Pancreas (tissue), 10 donors: ENCODE measurements at regions not wholly inside any gene's neighbourhood (a gene's known extent, or its start where the extent isn't known, plus 50 kb on each side); places are given as distances from the start of the nearest gene placed in this dataset.
A peak's percentile ranks its signal among the peaks of the same experiment; 100 is the strongest.

Source experiments
- ATAC-seq, 4 donors: fragments of 200-7000 bp; cut with Tn5 transposase; one replicate each; pipeline versions ENCODE4 v1.8.0 to v1.9.1; 2020; ENCODE audit warnings: mild to moderate bottlenecking in 4 of 4, moderate library complexity in 4 of 4
- DNase-seq, 6 donors: peaks; one replicate each; pipeline ENCODE4 v3.0.0-alpha.2; 2020
- FAIRE-seq: peaks from 2 replicates; lab custom pipeline; 2012; peaks lifted over from hg19 to GRCh38; lab: Jason Lieb, UNC
- H3K27ac ChIP-seq, 4 donors: fragments of 200-600 bp; sonication (generic); 1 replicate in 3 of 4; 2 replicates in 1 of 4; pipeline versions ENCODE4 v1.5.0 to v1.8.0; 2020
- H3K27me3 ChIP-seq, 4 donors: fragments of 200-600 bp; one replicate each; pipeline ENCODE4 v1.8.0; 2021
- H3K36me3 ChIP-seq, 3 donors: fragments of 200-600 bp; sonication (generic) in 1 of 3; one replicate each; pipeline versions ENCODE4 v1.5.0 to v1.8.0; 2020 to 2021
- H3K4me1 ChIP-seq, 3 donors: fragments of 200-600 bp; one replicate each; pipeline ENCODE4 v1.8.0; 2021
- H3K4me3 ChIP-seq, 4 donors: fragments of 200-600 bp; sonication (generic) in 2 of 4; one replicate each; pipeline versions ENCODE4 v1.5.0 to v1.8.0; 2020 to 2021
- H3K9me3 ChIP-seq, 4 donors: fragments of 200-600 bp; one replicate each; pipeline ENCODE4 v1.8.0; 2021
- WGBS, 2 donors: extraction: QIAGEN DNeasy Blood & Tissue Kit; methylation state at CpG; one replicate each; pipeline ENCODE4 v1.1.7; 2013; 5-methylcytosine and 5-hydroxymethylcytosine counted together
- intact Hi-C, 3 donors: fragments of 100-400 bp; cut with DNase I; formaldehyde crosslinking; loops; one replicate each; pipeline versions ENCODE4 v1.11.1 to v1.14.2; 2022
- TF ChIP-seq, protein P1 (sequence below), 4 donors: fragments of 200-600 bp; sonication (generic) in 3 of 4; IDR thresholded peaks; one replicate each; pipeline versions ENCODE4 v1.5.0 to v1.8.0; 2021; ENCODE audit warnings: antibody characterized with exemption in 4 of 4
- donor health status: healthy with polysubstance abuse.
- donor health status: DM: no; HTN: no; CAD: no; lungs with moderate emphysema.
- donor health status: DM: no; HTN: no; CAD: no.
- donor health status: control.
- donor health status: control.
- donor health status: Bipolar disorder and iron deficiency.
- donor health status: DM: yes; HTN: yes; CAD: no.
- donor health status: DM: no; HTN: no; CAD: no.
- donor health status: DM: no; HTN: no; CAD: no.
- donor health status: DM: yes; HTN: yes; CAD: no.

DNA sequence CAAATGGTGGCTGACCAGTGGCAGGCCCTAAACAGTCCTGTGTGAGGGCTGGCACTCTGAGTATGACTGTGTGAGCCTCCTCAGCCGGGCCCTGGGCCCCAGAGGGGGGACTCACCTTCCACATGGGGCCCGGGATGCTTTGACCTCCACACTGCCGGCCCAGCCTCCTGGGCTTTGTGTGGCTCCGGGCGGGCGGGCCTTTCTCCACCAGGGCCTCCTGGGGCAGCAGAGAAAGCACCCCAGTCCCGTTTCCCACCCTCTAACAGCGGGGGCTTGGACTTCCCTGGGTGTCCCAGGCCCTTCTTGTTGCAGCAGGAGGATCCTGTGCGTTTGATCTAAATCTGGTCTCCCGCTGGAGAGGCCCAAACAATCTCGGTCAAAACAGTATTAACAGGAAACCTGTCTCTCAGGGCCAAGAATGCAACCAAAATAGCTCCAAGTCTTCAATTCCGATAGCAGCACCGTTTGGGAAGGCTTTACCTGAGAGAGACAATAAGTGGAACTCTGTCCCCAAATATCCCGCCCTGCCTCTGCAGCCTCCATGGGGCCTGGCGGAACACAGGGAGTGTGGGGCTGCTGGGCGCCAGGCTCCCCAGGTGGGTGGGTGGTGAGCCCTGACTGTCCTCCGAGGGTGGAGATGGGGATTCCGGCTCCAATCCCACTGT is 104.8 kb upstream of the ZNF32 start:
- H3K4me3 ChIP-seq: no peak overlapping the region
- ATAC-seq: no peak
- WGBS, 2 donors: 92 to 94% methylated on average over 18 of the region's 18 CpGs
- no peaks in the 10 kb centered on the region for H3K27me3 ChIP-seq
- DNase-seq: no peak
- peak overlapping the region in 1 of 4 donors; percentile 15 for H3K27ac ChIP-seq
- H3K9me3 ChIP-seq: no peaks in the 10 kb centered on the region
- H3K36me3 ChIP-seq: no peaks in the 10 kb centered on the region
- intact Hi-C loops: no loop called here
- FAIRE-seq: no peak
- TF ChIP-seq, protein P1, sequence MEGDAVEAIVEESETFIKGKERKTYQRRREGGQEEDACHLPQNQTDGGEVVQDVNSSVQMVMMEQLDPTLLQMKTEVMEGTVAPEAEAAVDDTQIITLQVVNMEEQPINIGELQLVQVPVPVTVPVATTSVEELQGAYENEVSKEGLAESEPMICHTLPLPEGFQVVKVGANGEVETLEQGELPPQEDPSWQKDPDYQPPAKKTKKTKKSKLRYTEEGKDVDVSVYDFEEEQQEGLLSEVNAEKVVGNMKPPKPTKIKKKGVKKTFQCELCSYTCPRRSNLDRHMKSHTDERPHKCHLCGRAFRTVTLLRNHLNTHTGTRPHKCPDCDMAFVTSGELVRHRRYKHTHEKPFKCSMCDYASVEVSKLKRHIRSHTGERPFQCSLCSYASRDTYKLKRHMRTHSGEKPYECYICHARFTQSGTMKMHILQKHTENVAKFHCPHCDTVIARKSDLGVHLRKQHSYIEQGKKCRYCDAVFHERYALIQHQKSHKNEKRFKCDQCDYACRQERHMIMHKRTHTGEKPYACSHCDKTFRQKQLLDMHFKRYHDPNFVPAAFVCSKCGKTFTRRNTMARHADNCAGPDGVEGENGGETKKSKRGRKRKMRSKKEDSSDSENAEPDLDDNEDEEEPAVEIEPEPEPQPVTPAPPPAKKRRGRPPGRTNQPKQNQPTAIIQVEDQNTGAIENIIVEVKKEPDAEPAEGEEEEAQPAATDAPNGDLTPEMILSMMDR (IDR thresholded peaks at IDR 0.05): no peak
- H3K4me1 ChIP-seq: peaks cover 0 to 7% (median 5%) of the 10 kb centered on the region in 3 donors

DNA sequence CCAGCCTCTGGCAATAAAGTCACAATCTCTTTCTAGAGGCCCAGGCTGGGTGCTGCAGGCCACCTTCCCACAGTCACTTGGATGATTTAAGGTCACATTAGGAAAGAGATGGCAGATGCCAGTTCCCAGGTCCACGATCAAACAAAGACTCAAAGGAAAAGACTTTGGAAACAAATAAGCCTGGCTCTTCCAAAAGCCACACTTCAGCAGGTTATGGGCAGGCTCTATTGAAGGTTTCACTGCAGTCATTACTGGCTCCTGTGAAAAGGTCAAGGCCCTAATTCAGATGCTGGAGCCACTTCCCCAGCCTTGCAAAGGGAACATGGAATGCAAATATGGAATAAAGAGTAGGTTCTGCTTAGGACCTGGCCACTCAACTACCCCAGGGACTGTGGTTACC is 104.0 kb upstream of the ZNF32 start:
- Histone ChIP-seq H3K4me3 (no peak overlapping the region), H3K9me3 (no peaks in the 10 kb centered on the region), H3K27ac (peak overlapping the region in 1 of 4 donors; percentile 15), H3K4me1 (peaks cover 0 to 7% (median 5%) of the 10 kb centered on the region in 3 donors), H3K36me3 (no peaks in the 10 kb centered on the region), H3K27me3 (no peaks in the 10 kb centered on the region)
- peak in 2 of 6 donors; percentile 20 to 33 for DNase-seq
- ATAC-seq: peak in 2 of 4 donors; percentile 27
- 32 to 55% methylated on average over 1 of the region's 1 CpG for WGBS, 2 donors
- intact Hi-C loops: no loop called here
- no peak for FAIRE-seq
- TF ChIP-seq, protein P1 (IDR thresholded peaks at IDR 0.05): no peak

DNA sequence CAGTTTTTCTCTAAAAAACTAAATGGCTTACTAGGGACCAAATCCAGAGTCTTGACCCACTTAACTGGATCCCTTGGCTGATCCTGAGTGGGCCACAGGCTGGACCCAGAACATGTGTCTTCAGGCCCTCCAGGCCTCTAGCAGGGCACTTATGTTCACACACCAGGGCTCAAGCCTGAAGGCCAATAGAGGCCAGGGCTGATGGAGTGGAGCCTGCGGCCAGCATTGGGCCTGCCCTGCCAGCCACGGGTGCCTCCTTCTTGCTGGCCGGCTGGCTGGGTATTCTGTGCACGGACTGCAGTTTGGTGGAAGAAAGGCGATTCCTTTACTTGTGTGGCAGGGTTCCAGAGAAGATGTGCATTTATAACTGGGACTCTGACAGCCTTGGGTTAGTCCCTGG is 103.0 kb upstream of the ZNF32 start:
- TF ChIP-seq, protein P1 (IDR thresholded peaks at IDR 0.05): no peak
- ATAC-seq: no peak
- Histone ChIP-seq H3K36me3 (no peaks in the 10 kb centered on the region), H3K9me3 (no peaks in the 10 kb centered on the region), H3K4me3 (no peak overlapping the region), H3K4me1 (peaks cover 0 to 7% (median 5%) of the 10 kb centered on the region in 3 donors), H3K27ac (no peak overlapping the region), H3K27me3 (no peaks in the 10 kb centered on the region)
- intact Hi-C loops: no loop called here
- WGBS, 2 donors: 94 to 100% methylated on average over 5 of the region's 5 CpGs
- no peak for FAIRE-seq
- no peak for DNase-seq

DNA sequence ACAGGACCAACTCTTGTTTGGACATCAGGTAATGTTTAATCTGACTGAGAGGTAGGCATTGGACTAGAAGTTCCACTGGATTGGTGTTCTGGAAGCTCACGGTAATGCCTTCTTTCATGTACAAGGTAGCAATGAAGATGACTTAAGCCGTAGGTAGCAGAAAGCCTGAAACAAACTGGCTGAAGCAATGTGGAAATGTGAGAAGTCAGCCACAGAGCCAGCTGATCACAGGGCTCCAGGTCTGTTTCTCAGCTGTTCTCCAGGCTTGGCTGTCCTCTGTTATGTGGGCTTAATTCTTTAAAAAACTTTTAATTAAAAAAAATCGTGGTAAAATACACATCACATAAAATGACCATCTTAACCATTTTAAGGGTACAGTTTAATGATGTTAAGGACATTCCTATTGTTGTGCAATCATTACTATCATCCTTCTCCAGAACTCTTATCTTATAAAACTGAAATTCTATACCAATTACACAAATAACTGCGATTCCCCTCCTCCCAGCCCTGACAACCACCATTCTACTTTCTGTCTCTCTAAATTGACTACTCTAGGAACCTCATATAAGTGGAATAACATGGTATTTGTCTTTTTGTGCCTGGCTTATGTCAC is 101.4 kb upstream of the ZNF32 start:
- FAIRE-seq: no peak
- peak; percentile 28 to 36 (median 30) for ATAC-seq
- Histone ChIP-seq H3K27ac (peak overlapping the region in 2 of 4 donors; percentile 22 to 65), H3K36me3 (no peaks in the 10 kb centered on the region), H3K4me1 (peaks cover 0 to 7% (median 5%) of the 10 kb centered on the region in 3 donors), H3K9me3 (no peaks in the 10 kb centered on the region), H3K27me3 (no peaks in the 10 kb centered on the region), H3K4me3 (peak overlapping the region in 1 of 4 donors; percentile 26)
- TF ChIP-seq, protein P1 (IDR thresholded peaks at IDR 0.05): no peak
- intact Hi-C loops: no loop called here
- no peak for DNase-seq
- WGBS, 2 donors: 34 to 53% methylated on average over 4 of the region's 4 CpGs

DNA sequence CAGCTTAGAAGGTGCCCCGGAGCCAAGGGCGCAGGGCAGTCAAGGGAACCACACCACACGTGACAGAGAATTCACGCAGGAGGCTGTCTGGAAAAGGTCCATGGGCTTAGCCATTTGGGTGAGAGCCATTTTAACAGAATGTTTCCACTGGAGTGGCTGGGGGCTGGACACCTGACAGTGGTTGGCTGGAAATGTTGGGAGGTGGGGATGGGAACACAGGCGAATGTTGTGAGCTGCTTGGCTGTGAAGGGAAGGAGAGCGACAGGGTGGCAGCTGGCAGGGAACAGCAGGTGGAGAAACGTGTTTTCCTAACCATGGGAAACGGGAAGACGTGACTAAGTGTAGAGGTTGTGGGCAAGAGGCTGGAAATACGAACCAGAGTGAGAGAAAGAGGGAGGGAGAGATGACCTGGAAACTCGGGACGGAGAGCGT is 100.5 kb upstream of the ZNF32 start:
- DNase-seq: peak in 5 of 6 donors; percentile 30 to 88 (median 84)
- TF ChIP-seq, protein P1 (IDR thresholded peaks at IDR 0.05): no peak
- Histone ChIP-seq H3K9me3 (no peaks in the 10 kb centered on the region), H3K4me3 (peak overlapping the region in 1 of 4 donors; percentile 26), H3K27me3 (no peaks in the 10 kb centered on the region), H3K4me1 (peaks cover 0 to 7% (median 5%) of the 10 kb centered on the region in 3 donors), H3K27ac (peak overlapping the region in 3 of 4 donors; percentile 17 to 65 (median 22)), H3K36me3 (no peaks in the 10 kb centered on the region)
- FAIRE-seq: no peak
- peak; percentile 73 to 94 (median 82) for ATAC-seq
- WGBS, 2 donors: 44 to 60% methylated on average over 13 of the region's 13 CpGs
- intact Hi-C loops: no loop called here
